Esophagus squamous epithelium (tissue), 5 donors: ENCODE measurements at regions not wholly inside any gene's neighbourhood (a gene's known extent, or its start where the extent isn't known, plus 50 kb on each side); places are given as distances from the start of the nearest gene placed in this dataset.

Experiments
- DNase-seq: peaks from one replicate; lab custom pipeline; 2025; lab: John Stamatoyannopoulos, UW
- H3K27ac ChIP-seq, 4 donors: fragments of 200-600 bp; sonication (generic); one replicate each; pipeline ENCODE4 v1.5.1; 2016 to 2019; ENCODE audit warnings: mild to moderate bottlenecking in 1 of 4
- H3K27me3 ChIP-seq, 4 donors: fragments of 200-600 bp; sonication (generic); 1 replicate in 3 of 4; 2 replicates in 1 of 4; pipeline versions ENCODE4 v1.5.1 to v1.6.0; 2017 to 2021; ENCODE audit warnings: antibody characterized with exemption in 1 of 4
- H3K36me3 ChIP-seq, 3 donors: fragments of 200-600 bp; sonication (generic); one replicate each; pipeline ENCODE4 v1.5.1; 2016 to 2019
- H3K4me1 ChIP-seq, 3 donors: fragments of 200-600 bp; sonication (generic); one replicate each; pipeline ENCODE4 v1.5.1; 2017 to 2019
- H3K4me3 ChIP-seq, 4 donors: fragments of 200-600 bp; sonication (generic); 1 replicate in 3 of 4; 2 replicates in 1 of 4; pipeline ENCODE4 v1.5.1; 2016 to 2019; ENCODE audit warnings: mild to moderate bottlenecking in 2 of 4, moderate library complexity in 1 of 4
- H3K9me3 ChIP-seq, 3 donors: fragments of 200-600 bp; sonication (generic); one replicate each; pipeline ENCODE4 v1.5.1; 2016 to 2019
- POLR2A ChIP-seq, 4 donors: fragments of 450-650 bp; IDR thresholded peaks; one replicate each; pipeline ENCODE4 v1.6.1; 2017; ENCODE audit warnings: antibody characterized with exemption in 4 of 4, mild to moderate bottlenecking in 4 of 4, moderate library complexity in 3 of 4
- WGBS, 2 donors: methylation state at CpG; one replicate each; pipeline ENCODE4 v1.1.5; 2018; 5-methylcytosine and 5-hydroxymethylcytosine counted together
- intact Hi-C: fragments of 100-400 bp; cut with DNase I; formaldehyde crosslinking; loops from one replicate; pipeline ENCODE4 v1.15.0; 2022
- TF ChIP-seq, protein P1 (sequence below), 6 experiments: fragments of 450-650 bp in 4 of 6; fragments of 200-600 bp in 2 of 6; sonication (generic) in 2 of 6; IDR thresholded peaks; one replicate each; pipeline ENCODE4 v1.5.1; 2016 to 2019; ENCODE audit warnings: antibody characterized with exemption in 6 of 6, mild to moderate bottlenecking in 4 of 6, moderate library complexity in 4 of 6
- donor health status: DM: yes; HTN: yes; CAD: no.

DNA sequence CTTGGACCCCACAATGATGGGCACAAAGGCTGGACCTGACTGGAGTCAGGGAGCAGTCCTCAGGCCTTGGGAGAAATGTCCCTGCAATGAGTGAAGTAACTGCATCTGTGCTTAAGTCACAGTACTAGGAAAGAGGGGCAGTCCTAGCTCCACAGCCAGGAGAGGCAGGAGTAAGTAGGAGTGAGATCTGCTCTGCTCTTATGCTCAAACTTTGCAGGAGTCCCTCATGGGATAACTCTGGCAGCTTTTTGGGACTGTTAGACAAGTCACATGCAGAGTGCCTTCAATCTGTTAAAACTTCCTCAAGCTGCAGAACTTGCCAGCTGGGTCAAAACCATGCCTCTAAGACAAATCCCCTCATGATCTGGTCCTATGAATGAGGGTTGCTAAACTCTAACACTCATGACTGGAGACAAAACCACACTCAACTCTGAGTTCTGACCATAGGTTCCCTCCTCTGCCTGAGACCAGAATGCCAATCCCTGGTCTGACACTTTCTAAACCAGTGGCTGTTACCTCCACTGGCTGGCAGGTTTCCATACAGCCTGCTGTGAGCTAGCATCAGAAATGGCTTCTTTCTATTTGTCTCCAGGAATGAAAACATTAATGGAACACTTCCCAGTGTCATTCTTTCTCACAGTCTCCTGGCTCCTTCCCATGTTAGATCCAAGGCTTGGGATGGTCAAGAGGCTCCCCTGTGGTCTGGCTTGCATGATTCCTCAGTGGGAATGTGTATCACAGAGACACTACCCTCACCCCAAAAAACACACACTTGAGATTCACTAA lies 819.3 kb downstream of the PCDH7 start:
- no peak for TF ChIP-seq POLR2A (IDR thresholded peaks at IDR 0.05)
- TF ChIP-seq, protein P1, sequence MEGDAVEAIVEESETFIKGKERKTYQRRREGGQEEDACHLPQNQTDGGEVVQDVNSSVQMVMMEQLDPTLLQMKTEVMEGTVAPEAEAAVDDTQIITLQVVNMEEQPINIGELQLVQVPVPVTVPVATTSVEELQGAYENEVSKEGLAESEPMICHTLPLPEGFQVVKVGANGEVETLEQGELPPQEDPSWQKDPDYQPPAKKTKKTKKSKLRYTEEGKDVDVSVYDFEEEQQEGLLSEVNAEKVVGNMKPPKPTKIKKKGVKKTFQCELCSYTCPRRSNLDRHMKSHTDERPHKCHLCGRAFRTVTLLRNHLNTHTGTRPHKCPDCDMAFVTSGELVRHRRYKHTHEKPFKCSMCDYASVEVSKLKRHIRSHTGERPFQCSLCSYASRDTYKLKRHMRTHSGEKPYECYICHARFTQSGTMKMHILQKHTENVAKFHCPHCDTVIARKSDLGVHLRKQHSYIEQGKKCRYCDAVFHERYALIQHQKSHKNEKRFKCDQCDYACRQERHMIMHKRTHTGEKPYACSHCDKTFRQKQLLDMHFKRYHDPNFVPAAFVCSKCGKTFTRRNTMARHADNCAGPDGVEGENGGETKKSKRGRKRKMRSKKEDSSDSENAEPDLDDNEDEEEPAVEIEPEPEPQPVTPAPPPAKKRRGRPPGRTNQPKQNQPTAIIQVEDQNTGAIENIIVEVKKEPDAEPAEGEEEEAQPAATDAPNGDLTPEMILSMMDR (IDR thresholded peaks at IDR 0.05), result no peak
- H3K27ac ChIP-seq, result no peak overlapping the region
- no peaks in the 10 kb centered on the region for H3K9me3 ChIP-seq
- no peaks in the 10 kb centered on the region for H3K36me3 ChIP-seq
- DNase-seq, result no peak
- H3K4me3 ChIP-seq, result no peak overlapping the region
- H3K27me3 ChIP-seq, result no peaks in the 10 kb centered on the region
- H3K4me1 ChIP-seq, result no peaks in the 10 kb centered on the region
- intact Hi-C loops, result no loop called here

DNA sequence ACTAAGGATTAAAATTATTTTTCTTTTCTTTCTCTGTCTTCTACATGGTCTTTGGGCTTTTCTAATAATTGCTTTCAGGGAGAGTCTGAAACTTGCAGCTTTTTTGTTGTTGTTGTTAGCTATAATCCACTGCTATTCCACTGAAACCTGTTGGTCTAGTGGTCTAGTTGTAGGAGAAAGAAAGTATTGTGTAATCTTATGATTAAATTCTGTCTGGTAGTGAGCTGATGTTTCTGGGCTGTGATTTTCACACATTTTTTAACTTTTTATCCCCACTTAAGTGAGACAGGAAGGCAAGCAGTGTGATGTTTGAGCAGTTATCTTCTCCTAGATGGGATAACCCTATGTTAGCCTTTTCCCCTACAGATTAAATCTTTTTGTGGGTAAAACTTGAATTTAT lies 825.2 kb downstream of the PCDH7 start:
- no peaks in the 10 kb centered on the region for H3K27me3 ChIP-seq
- no peak for DNase-seq

DNA sequence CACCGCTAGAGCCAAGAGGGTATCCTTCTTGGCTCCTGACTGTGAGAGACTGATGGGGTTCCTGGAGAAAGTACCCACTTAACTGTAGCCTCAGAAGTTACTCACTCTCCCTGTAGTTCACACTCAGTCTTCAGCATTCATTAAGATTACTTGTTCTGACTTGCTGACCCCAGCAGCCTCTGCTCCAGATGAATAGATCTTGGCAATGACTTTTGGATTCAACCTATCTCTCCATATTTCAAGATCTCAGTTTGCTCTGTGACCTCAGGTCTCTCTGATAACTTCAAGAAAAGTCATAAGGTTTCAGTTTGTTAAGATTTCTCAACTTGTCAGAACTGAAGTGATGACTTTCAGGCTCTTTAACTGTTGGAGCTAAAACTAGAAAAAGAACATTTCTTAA lies 825.6 kb downstream of the PCDH7 start:
- no peak for DNase-seq
- Histone ChIP-seq H3K36me3 (no peaks in the 10 kb centered on the region), H3K4me1 (peaks cover 0 to 13% (median 0%) of the 10 kb centered on the region in 3 donors), H3K9me3 (no peaks in the 10 kb centered on the region), H3K27me3 (no peaks in the 10 kb centered on the region), H3K4me3 (no peak overlapping the region), H3K27ac (no peak overlapping the region)
- intact Hi-C loops, result no loop called here
- whole genome bisulfite sequencing, 2 donors, result 27 to 43% methylated on average over 1 of the region's 1 CpG
- TF ChIP-seq, protein P1 (IDR thresholded peaks at IDR 0.05), result no peak

More for the DNA sequence above, 825.2 kb downstream of the PCDH7 start:
- H3K4me1 ChIP-seq, result peaks cover 0 to 13% (median 0%) of the 10 kb centered on the region in 3 donors
- no peak overlapping the region for H3K27ac ChIP-seq
- no peaks in the 10 kb centered on the region for H3K9me3 ChIP-seq
- intact Hi-C loops, result no loop called here
- H3K36me3 ChIP-seq, result no peaks in the 10 kb centered on the region
- TF ChIP-seq, protein P1 (IDR thresholded peaks at IDR 0.05), result no peak
- no peak for TF ChIP-seq POLR2A (IDR thresholded peaks at IDR 0.05)
- no peak overlapping the region for H3K4me3 ChIP-seq

DNA sequence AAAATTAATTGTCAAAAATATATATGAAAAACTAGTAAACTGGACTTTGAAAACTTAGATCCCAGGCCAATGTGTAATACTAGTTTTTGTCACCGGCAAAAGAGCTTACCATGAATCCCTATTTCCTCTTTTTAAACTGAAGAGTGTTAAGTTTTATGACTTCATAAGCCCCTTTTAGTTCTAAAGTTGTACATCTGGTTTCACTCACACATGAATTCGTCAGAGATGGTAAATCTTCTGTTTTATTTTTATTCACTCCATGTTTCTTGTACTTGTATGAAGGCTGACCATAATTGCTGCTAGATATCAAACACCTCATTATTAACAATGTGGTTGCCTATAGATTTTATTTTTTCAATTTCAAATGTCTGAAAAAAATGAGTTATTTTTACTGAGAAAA lies 827.9 kb downstream of the PCDH7 start:
- Histone ChIP-seq H3K27me3 (no peaks in the 10 kb centered on the region), H3K36me3 (no peaks in the 10 kb centered on the region), H3K4me1 (peaks cover 0 to 13% (median 0%) of the 10 kb centered on the region in 3 donors), H3K4me3 (no peak overlapping the region), H3K27ac (no peak overlapping the region), H3K9me3 (no peaks in the 10 kb centered on the region)
- DNase-seq, result no peak
- 57 to 62% methylated on average over 2 of the region's 2 CpGs for WGBS, 2 donors
- intact Hi-C loops, result no loop called here
- TF ChIP-seq, protein P1 (IDR thresholded peaks at IDR 0.05), result no peak
- TF ChIP-seq POLR2A (IDR thresholded peaks at IDR 0.05), result no peak

DNA sequence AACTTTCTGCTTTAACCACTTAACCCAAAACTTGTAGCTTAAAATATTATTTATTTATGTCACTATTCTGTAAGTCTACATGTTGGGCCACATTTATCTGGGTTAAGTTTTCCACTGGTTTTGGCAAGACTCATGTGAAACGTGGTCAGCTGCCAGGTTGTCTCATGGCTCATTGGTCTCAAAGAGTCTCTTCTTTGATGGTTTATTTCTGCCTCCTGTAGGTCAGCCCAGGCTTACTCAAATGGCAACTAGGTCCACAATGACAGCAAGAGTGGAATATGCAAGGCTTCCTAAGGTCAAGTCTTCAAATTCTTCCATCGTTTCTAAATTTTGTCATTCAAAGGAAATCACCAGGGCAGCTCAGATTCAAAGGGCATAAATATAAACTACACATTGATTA lies 828.7 kb downstream of the PCDH7 start:
- H3K4me3 ChIP-seq, result no peak overlapping the region
- intact Hi-C loops, result no loop called here
- H3K4me1 ChIP-seq, result peaks cover 0 to 13% (median 0%) of the 10 kb centered on the region in 3 donors
- H3K9me3 ChIP-seq, result no peaks in the 10 kb centered on the region
- no peaks in the 10 kb centered on the region for H3K36me3 ChIP-seq
- H3K27ac ChIP-seq, result no peak overlapping the region
- 18 to 27% methylated on average over 2 of the region's 2 CpGs for WGBS, 2 donors
- no peak for TF ChIP-seq POLR2A (IDR thresholded peaks at IDR 0.05)
- TF ChIP-seq, protein P1 (IDR thresholded peaks at IDR 0.05), result no peak
- no peak for DNase-seq
- H3K27me3 ChIP-seq, result no peaks in the 10 kb centered on the region
